ENCODE measurements at regions not wholly inside any gene's neighbourhood (a gene's known extent, or its start where the extent isn't known, plus 50 kb on each side); places are given as distances from the start of the nearest gene placed in this dataset.

GRCh38 chr16:8373676-8374431, 216.5 kb downstream of the TMEM114 start:
- ATAC-seq, result no peak
- Mint-ChIP-seq H3K27me3 (no peaks in the 10 kb centered on the region), H3K36me3 (ENCODE audit: low read depth) (no peaks in the 10 kb centered on the region), H3K9me3 (peaks cover 5% of the 10 kb centered on the region), H3K27ac (no peak overlapping the region), H3K4me1 (no peaks in the 10 kb centered on the region), H3K4me3 (no peak overlapping the region)
- DNase-seq, result no peak

- no peaks in the 10 kb centered on the region for H3K36me3 Mint-ChIP-seq (ENCODE audit: low read depth)
- no peaks in the 10 kb centered on the region for H3K9me3 Mint-ChIP-seq
- H3K27ac Mint-ChIP-seq, result no peak overlapping the region
- no peak for DNase-seq
- H3K27me3 Mint-ChIP-seq, result no peaks in the 10 kb centered on the region
- no peak for ATAC-seq
- no peaks in the 10 kb centered on the region for H3K4me1 Mint-ChIP-seq
- H3K4me3 Mint-ChIP-seq, result no peak overlapping the region
Observed at GRCh38 chr16:8372141-8372540, 218.2 kb downstream of the TMEM114 start.

GRCh38 chr16:8370374-8371270, 219.7 kb downstream of the TMEM114 start:
- Mint-ChIP-seq H3K27me3 (no peaks in the 10 kb centered on the region), H3K27ac (no peak overlapping the region), H3K36me3 (ENCODE audit: low read depth) (no peaks in the 10 kb centered on the region), H3K9me3 (peaks cover 2% of the 10 kb centered on the region), H3K4me1 (no peaks in the 10 kb centered on the region), H3K4me3 (no peak overlapping the region)
- DNase-seq, result no peak
- no peak for ATAC-seq

GRCh38 chr16:8358937-8359336, 231.4 kb downstream of the TMEM114 start:
- Mint-ChIP-seq H3K36me3 (ENCODE audit: low read depth) (no peaks in the 10 kb centered on the region), H3K9me3 (no peaks in the 10 kb centered on the region), H3K27ac (no peak overlapping the region), H3K4me3 (no peak overlapping the region), H3K27me3 (no peaks in the 10 kb centered on the region), H3K4me1 (no peaks in the 10 kb centered on the region)
- DNase-seq (no peak), ATAC-seq (no peak)

GRCh38 chr16:8355675-8356074, 234.6 kb downstream of the TMEM114 start:
- H3K4me3 Mint-ChIP-seq, result no peak overlapping the region
- no peaks in the 10 kb centered on the region for H3K27me3 Mint-ChIP-seq
- no peaks in the 10 kb centered on the region for H3K36me3 Mint-ChIP-seq (ENCODE audit: low read depth)
- no peak overlapping the region for H3K27ac Mint-ChIP-seq
- DNase-seq (no peak), ATAC-seq (no peak)
- no peaks in the 10 kb centered on the region for H3K4me1 Mint-ChIP-seq
- H3K9me3 Mint-ChIP-seq, result no peaks in the 10 kb centered on the region

GRCh38 chr16:8346294-8346693, 244.0 kb downstream of the TMEM114 start:
- DNase-seq, result no peak
- Mint-ChIP-seq H3K4me1 (no peaks in the 10 kb centered on the region), H3K9me3 (peaks cover 8% of the 10 kb centered on the region)

GRCh38 chr16:8342276-8342675, 248.0 kb downstream of the TMEM114 start:
- H3K9me3 Mint-ChIP-seq, result peaks cover 28% of the 10 kb centered on the region
- no peaks in the 10 kb centered on the region for H3K27me3 Mint-ChIP-seq
- H3K4me3 Mint-ChIP-seq, result no peak overlapping the region

More at GRCh38 chr16:8346294-8346693, 244.0 kb downstream of the TMEM114 start:
- Mint-ChIP-seq H3K27ac (no peak overlapping the region), H3K36me3 (ENCODE audit: low read depth) (no peaks in the 10 kb centered on the region), H3K27me3 (no peaks in the 10 kb centered on the region), H3K4me3 (no peak overlapping the region)
- ATAC-seq, result no peak

GRCh38 chr16:8330761-8331160, 259.6 kb downstream of the TMEM114 start:
- peaks cover 1% of the 10 kb centered on the region for H3K36me3 Mint-ChIP-seq (ENCODE audit: low read depth)
- no peak for DNase-seq
- peaks cover 14% of the 10 kb centered on the region for H3K9me3 Mint-ChIP-seq
- no peaks in the 10 kb centered on the region for H3K27me3 Mint-ChIP-seq
- H3K4me1 Mint-ChIP-seq, result no peaks in the 10 kb centered on the region
- no peak for ATAC-seq
- H3K27ac Mint-ChIP-seq, result no peak overlapping the region
- H3K4me3 Mint-ChIP-seq, result no peak overlapping the region

More at GRCh38 chr16:8342276-8342675, 248.0 kb downstream of the TMEM114 start:
- no peak overlapping the region for H3K27ac Mint-ChIP-seq
- DNase-seq (no peak), ATAC-seq (no peak)
- H3K36me3 Mint-ChIP-seq (ENCODE audit: low read depth), result no peaks in the 10 kb centered on the region
- no peaks in the 10 kb centered on the region for H3K4me1 Mint-ChIP-seq

GRCh38 chr16:8326232-8326631, 264.1 kb downstream of the TMEM114 start:
- no peak for DNase-seq
- Mint-ChIP-seq H3K36me3 (ENCODE audit: low read depth) (no peaks in the 10 kb centered on the region), H3K4me3 (no peak overlapping the region), H3K27ac (no peak overlapping the region), H3K4me1 (no peaks in the 10 kb centered on the region), H3K9me3 (peaks cover 8% of the 10 kb centered on the region), H3K27me3 (no peaks in the 10 kb centered on the region)
- no peak for ATAC-seq

- Mint-ChIP-seq H3K4me3 (no peak overlapping the region), H3K4me1 (no peaks in the 10 kb centered on the region), H3K27me3 (no peaks in the 10 kb centered on the region), H3K27ac (no peak overlapping the region), H3K9me3 (peaks cover 15% of the 10 kb centered on the region), H3K36me3 (ENCODE audit: low read depth) (no peaks in the 10 kb centered on the region)
- DNase-seq, result no peak
- no peak for ATAC-seq
Observed at GRCh38 chr16:8323153-8323552, 267.2 kb downstream of the TMEM114 start.

- H3K36me3 Mint-ChIP-seq (ENCODE audit: low read depth), result no peaks in the 10 kb centered on the region
- DNase-seq, result no peak
- no peak overlapping the region for H3K27ac Mint-ChIP-seq
- H3K4me3 Mint-ChIP-seq, result no peak overlapping the region
- H3K4me1 Mint-ChIP-seq, result no peaks in the 10 kb centered on the region
- ATAC-seq, result no peak
- peaks cover 11% of the 10 kb centered on the region for H3K9me3 Mint-ChIP-seq
- H3K27me3 Mint-ChIP-seq, result no peaks in the 10 kb centered on the region
Observed at GRCh38 chr16:8320131-8320530, 270.2 kb downstream of the TMEM114 start.

GRCh38 chr16:8310816-8311215, 279.5 kb downstream of the TMEM114 start:
- Mint-ChIP-seq H3K27me3 (no peaks in the 10 kb centered on the region), H3K27ac (no peak overlapping the region)
- no peak for ATAC-seq

GRCh38 chr16:8310323-8310722, 280.0 kb downstream of the TMEM114 start:
- Mint-ChIP-seq H3K9me3 (peaks cover 6% of the 10 kb centered on the region), H3K4me1 (no peaks in the 10 kb centered on the region), H3K27me3 (no peaks in the 10 kb centered on the region), H3K36me3 (ENCODE audit: low read depth) (no peaks in the 10 kb centered on the region), H3K4me3 (no peak overlapping the region), H3K27ac (no peak overlapping the region)
- no peak for DNase-seq
- no peak for ATAC-seq

More at GRCh38 chr16:8310816-8311215, 279.5 kb downstream of the TMEM114 start:
- H3K4me3 Mint-ChIP-seq, result no peak overlapping the region
- no peaks in the 10 kb centered on the region for H3K4me1 Mint-ChIP-seq
- H3K9me3 Mint-ChIP-seq, result peaks cover 6% of the 10 kb centered on the region
- no peaks in the 10 kb centered on the region for H3K36me3 Mint-ChIP-seq (ENCODE audit: low read depth)
- DNase-seq, result no peak

GRCh38 chr16:8305201-8305600, 285.1 kb downstream of the TMEM114 start:
- Mint-ChIP-seq H3K4me3 (no peak overlapping the region), H3K4me1 (no peaks in the 10 kb centered on the region), H3K9me3 (peaks cover 16% of the 10 kb centered on the region), H3K27me3 (no peaks in the 10 kb centered on the region), H3K27ac (no peak overlapping the region), H3K36me3 (ENCODE audit: low read depth) (no peaks in the 10 kb centered on the region)
- DNase-seq, result no peak
- no peak for ATAC-seq

GRCh38 chr16:8299635-8300034, 290.7 kb downstream of the TMEM114 start:
- peaks cover 16% of the 10 kb centered on the region for H3K9me3 Mint-ChIP-seq
- no peaks in the 10 kb centered on the region for H3K27me3 Mint-ChIP-seq
- H3K4me3 Mint-ChIP-seq, result no peak overlapping the region
- no peak overlapping the region for H3K27ac Mint-ChIP-seq
- no peaks in the 10 kb centered on the region for H3K36me3 Mint-ChIP-seq (ENCODE audit: low read depth)
- ATAC-seq (no peak), DNase-seq (no peak)
- no peaks in the 10 kb centered on the region for H3K4me1 Mint-ChIP-seq

All from activated naive CD8-positive, alpha-beta T cell treated with anti-CD3 and anti-CD28 coated beads, Interleukin-2, amount 50 U/mL, for 24 hours (primary cell).